ENCODE measurements at regions not wholly inside any gene's neighbourhood (a gene's known extent, or its start where the extent isn't known, plus 50 kb on each side); places are given as distances from the start of the nearest gene placed in this dataset.

GRCh38 chr1:60959701-60960100 is 122.7 kb upstream of the NFIA start:
- ChIA-PET POLR2A (no interaction called here), CTCF (interaction anchor here (0.9 to 1.4 kb wide), 2 partner anchors 11 to 90 kb away, joined by 3 read pairs; no protein-coding TSS in a partner anchor)
- H3K4me1 Mint-ChIP-seq: peaks cover 15% of the 10 kb centered on the region
- H3K36me3 Mint-ChIP-seq: peaks cover 28% of the 10 kb centered on the region
- TF ChIP-seq ZBTB43 (CRISPR knock-in tag; IDR thresholded peaks at IDR 0.05) (no peak), CREM (CRISPR knock-in tag; IDR thresholded peaks at IDR 0.05) (no peak)
- ATAC-seq: no peak
- H3K27ac Mint-ChIP-seq: no peak overlapping the region
- H3K9me3 Mint-ChIP-seq: peaks cover 40% of the 10 kb centered on the region
- H3K4me3 Mint-ChIP-seq: no peak overlapping the region
- DNase-seq (ENCODE audit: low spot score): no peak
- no peaks in the 10 kb centered on the region; the same call in 1 of the 2 replicates for H3K27me3 Mint-ChIP-seq (ENCODE audit: low read depth)

- ChIA-PET CTCF (no interaction called here), POLR2A (no interaction called here)
- Mint-ChIP-seq H3K4me1 (peaks cover 15% of the 10 kb centered on the region), H3K27me3 (ENCODE audit: low read depth) (no peaks in the 10 kb centered on the region; the same call in 1 of the 2 replicates), H3K9me3 (peaks cover 27% of the 10 kb centered on the region), H3K27ac (0 out of 2 replicates have a peak overlapping the region, but pooled peaks have one; percentile 5), H3K4me3 (no peak overlapping the region), H3K36me3 (peaks cover 16% of the 10 kb centered on the region)
- DNase-seq (ENCODE audit: low spot score) (no peak), ATAC-seq (no peak)
- TF ChIP-seq ZNF232 (CRISPR knock-in tag; IDR thresholded peaks at IDR 0.05): no peak
- TF ChIP-seq ERG (CRISPR knock-in tag; IDR thresholded peaks at IDR 0.05): no peak
- no peak for TF ChIP-seq IRF2 (CRISPR knock-in tag; IDR thresholded peaks at IDR 0.05; ENCODE audit: borderline replicate concordance, low read depth)
- TF ChIP-seq OVOL2 (CRISPR knock-in tag; IDR thresholded peaks at IDR 0.05; ENCODE audit: borderline replicate concordance): no peak
- TF ChIP-seq NR1H2 (CRISPR knock-in tag; IDR thresholded peaks at IDR 0.05): no peak
- TF ChIP-seq NR2C2 (CRISPR knock-in tag; IDR thresholded peaks at IDR 0.05): no peak
- TF ChIP-seq TP53 (CRISPR knock-in tag; IDR thresholded peaks at IDR 0.05): no peak
- no peak for TF ChIP-seq ATF3 (CRISPR knock-in tag; conservative IDR thresholded peaks at IDR 0.05)
- no peak for TF ChIP-seq ESRRA (CRISPR knock-in tag; IDR thresholded peaks at IDR 0.05; ENCODE audit: borderline replicate concordance)
- no peak for TF ChIP-seq ZNF425 (CRISPR knock-in tag; conservative IDR thresholded peaks at IDR 0.05)
- TF ChIP-seq GRHL2 (CRISPR knock-in tag; IDR thresholded peaks at IDR 0.05; ENCODE audit: insufficient replicate concordance, severe bottlenecking): no peak
- no peak for TF ChIP-seq CREM (CRISPR knock-in tag; IDR thresholded peaks at IDR 0.05)
- no peak for TF ChIP-seq ZBTB43 (CRISPR knock-in tag; IDR thresholded peaks at IDR 0.05)
- TF ChIP-seq ATF2 (CRISPR knock-in tag; IDR thresholded peaks at IDR 0.05; ENCODE audit: borderline replicate concordance, low read depth): no peak
- TF ChIP-seq ZNF423 (CRISPR knock-in tag; IDR thresholded peaks at IDR 0.05): no peak
- TF ChIP-seq FOXK1 (CRISPR knock-in tag; IDR thresholded peaks at IDR 0.05): no peak
- TF ChIP-seq FOXP1 (CRISPR knock-in tag; IDR thresholded peaks at IDR 0.05; ENCODE audit: borderline replicate concordance): no peak
- TF ChIP-seq USF2 (CRISPR knock-in tag; IDR thresholded peaks at IDR 0.05): no peak
- TF ChIP-seq SP1 (CRISPR knock-in tag; conservative IDR thresholded peaks at IDR 0.05): no peak
Measured at GRCh38 chr1:60958001-60958400, 124.4 kb upstream of the NFIA start.
